GM18519 (cell line): ENCODE measurements at regions not wholly inside any gene's neighbourhood (a gene's known extent, or its start where the extent isn't known, plus 50 kb on each side); places are given as distances from the start of the nearest gene placed in this dataset.
A peak's percentile ranks its signal among the peaks of the same experiment; 100 is the strongest.

Experiments used
- ATAC-seq: cut with Tn5 transposase; IDR thresholded peaks from one replicate; pipeline ENCODE4 v1.9.1; 2021; ENCODE audit warnings: mild to moderate bottlenecking, moderate library complexity; ENCODE audit not compliant: unreplicated experiment, low FRiP score

- no peak for ATAC-seq
Measured at GRCh38 chr5:129821477-129822131, 73.7 kb downstream of the MINAR2 start.

GRCh38 chr5:129830288-129830687, 74.0 kb upstream of the CHSY3 start:
- ATAC-seq = no peak

DNA sequence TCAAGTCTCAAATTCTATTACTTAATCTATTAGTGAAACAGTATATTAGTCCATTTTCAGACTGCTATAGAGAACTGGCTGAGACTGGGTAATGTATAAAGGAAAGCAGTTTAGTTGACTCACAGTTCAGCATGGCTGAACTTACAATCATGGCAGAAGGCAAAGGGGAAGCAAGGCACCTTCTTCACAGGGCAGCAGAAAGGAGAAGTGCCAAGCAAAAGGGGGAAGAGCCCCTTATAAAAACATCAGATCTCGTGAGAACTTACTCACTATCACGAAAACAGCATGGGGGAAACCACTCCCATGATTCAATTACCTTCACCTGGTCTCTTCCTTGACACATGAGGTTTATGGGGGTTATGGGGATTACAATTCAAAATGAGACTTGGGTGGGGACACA, 67.9 kb upstream of the CHSY3 start:
- no peak for ATAC-seq

DNA sequence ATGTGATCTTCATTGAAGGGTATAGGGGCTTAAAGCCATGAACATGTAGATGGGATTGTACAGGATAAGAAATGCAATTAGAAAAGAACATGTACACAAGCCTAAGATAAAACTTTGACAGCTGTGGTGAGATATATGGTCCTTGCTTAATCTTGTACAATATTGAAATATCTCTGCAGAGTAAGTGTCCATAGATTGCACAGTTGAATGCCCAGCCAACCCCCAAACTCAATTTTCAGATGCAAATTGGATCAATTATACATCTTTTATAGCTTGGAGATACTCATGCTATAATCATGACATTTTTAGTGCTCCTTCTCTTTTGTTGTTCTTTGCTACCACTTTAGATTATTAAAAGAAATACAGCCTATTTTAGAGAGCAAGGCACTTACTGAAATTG, 59.5 kb upstream of the CHSY3 start:
- no peak for ATAC-seq

GRCh38 chr5:129852747-129853352, 51.4 kb upstream of the CHSY3 start:
- peak; percentile 93 for ATAC-seq

- no peak for ATAC-seq
Measured at GRCh38 chr5:129853588-129853987, 50.7 kb upstream of the CHSY3 start.
